HepG2 (cell line): ENCODE measurements at regions not wholly inside any gene's neighbourhood (a gene's known extent, or its start where the extent isn't known, plus 50 kb on each side); places are given as distances from the start of the nearest gene placed in this dataset.

Experiments used
- CBX2 ChIP-seq, 2 experiments: fragments of 200-600 bp in 1 of 2; sonication (generic); formaldehyde crosslinking in 1 of 2; IDR thresholded peaks; 2 replicates each; pipeline versions ENCODE4 v1.7.0 to v1.8.1; 2018 to 2022; ENCODE audit warnings: low read depth in 2 of 2, low read length in 1 of 2, mild to moderate bottlenecking in 1 of 2, missing genetic modification reagents in 1 of 2
- CTCF ChIP-seq: sonication (generic); formaldehyde crosslinking; IDR thresholded peaks from 2 replicates; pipeline ENCODE4 v1.5.0; 2020; ENCODE audit warnings: mild to moderate bottlenecking, missing genetic modification reagents, moderate library complexity
- DZIP1 ChIP-seq: sonication (generic); formaldehyde crosslinking; IDR thresholded peaks from 2 replicates; pipeline ENCODE4 v1.5.0; 2020; ENCODE audit warnings: mild to moderate bottlenecking, missing genetic modification reagents
- EED ChIP-seq: sonication (generic); formaldehyde crosslinking; IDR thresholded peaks from 2 replicates; pipeline ENCODE4 v1.5.0; 2020; ENCODE audit warnings: mild to moderate bottlenecking, missing genetic modification reagents
- HNRNPH1 ChIP-seq: fragments of 200-400 bp; formaldehyde crosslinking; optimal IDR thresholded peaks from 2 replicates; pipeline ENCODE3; 2017; ENCODE audit warnings: mild to moderate bottlenecking, low read depth, low read length
- MAFG ChIP-seq: sonication (generic); formaldehyde crosslinking; IDR thresholded peaks from 2 replicates; pipeline ENCODE4 v1.5.1; 2020; ENCODE audit warnings: mild to moderate bottlenecking, missing genetic modification reagents
- NCOA2 ChIP-seq: sonication (generic); formaldehyde crosslinking; IDR thresholded peaks from 2 replicates; pipeline ENCODE4 v1.8.0; 2022; ENCODE audit warnings: inconsistent platforms
- NFIC ChIP-seq: IDR thresholded peaks from 2 replicates; pipeline ENCODE4 v1.6.1; 2012; ENCODE audit warnings: mild to moderate bottlenecking, low read length, inconsistent platforms
- RXRB ChIP-seq: IDR thresholded peaks from 2 replicates; pipeline ENCODE4 v1.6.1; 2016; ENCODE audit warnings: borderline replicate concordance, missing genetic modification reagents, missing compliant biosample characterization
- SMARCC2 ChIP-seq: fragments of 450-650 bp; IDR thresholded peaks from 2 replicates; pipeline ENCODE4 v1.6.1; 2017; ENCODE audit warnings: antibody characterized with exemption, mild to moderate bottlenecking
- TAF1 ChIP-seq: sonication (generic); formaldehyde crosslinking; IDR thresholded peaks from 2 replicates; pipeline ENCODE4 v1.4.0; 2020; ENCODE audit warnings: missing genetic modification reagents
- ZNF891 ChIP-seq: sonication (generic); formaldehyde crosslinking; IDR thresholded peaks from 2 replicates; pipeline ENCODE4 v1.5.0; 2020; ENCODE audit warnings: mild to moderate bottlenecking, missing genetic modification reagents

GRCh38 chr12:126198516-126198915 lies 1133.3 kb downstream of the AACS start:
- no peak for TF ChIP-seq NFIC
- no peak for TF ChIP-seq ZNF891
- TF ChIP-seq NCOA2 (CRISPR knock-in tag), result no peak
- no peak for TF ChIP-seq CBX2 (IDR thresholded peaks at IDR 0.05; ENCODE audit: low read depth, low read length)
- TF ChIP-seq CBX2 (CRISPR knock-in tag; IDR thresholded peaks at IDR 0.05; ENCODE audit: low read depth), result no peak
- no peak for TF ChIP-seq MAFG (CRISPR knock-in tag)
- TF ChIP-seq HNRNPH1, result no peak
- no peak for TF ChIP-seq CTCF (CRISPR knock-in tag)
- no peak for TF ChIP-seq SMARCC2
- no peak for TF ChIP-seq RXRB (CRISPR knock-in tag)
- TF ChIP-seq TAF1, result no peak
- TF ChIP-seq DZIP1 (CRISPR knock-in tag), result no peak
- TF ChIP-seq EED (CRISPR knock-in tag), result no peak
